Epithelial cell of prostate (primary cell): ENCODE measurements at regions not wholly inside any gene's neighbourhood (a gene's known extent, or its start where the extent isn't known, plus 50 kb on each side); places are given as distances from the start of the nearest gene placed in this dataset.
"Not testable (repeated sequence)": the region's sequence is repeated elsewhere in the genome, so short reads cannot be mapped to it uniquely, and the experiment has no call there.

ENCODE experiments used
- DNase-seq: peaks from one replicate; pipeline ENCODE4 v3.0.0-alpha.2; 2011; ENCODE audit warnings: low read depth, low spot score
- H3K27ac ChIP-seq: fragments of 450-650 bp; 2 replicates; pipeline ENCODE4 v1.5.1; 2017; ENCODE audit warnings: mild to moderate bottlenecking

GRCh38 chr3:22617372-22617771 lies 585.8 kb upstream of the UBE2E2 start:
- no peak overlapping the region for H3K27ac ChIP-seq
- DNase-seq: no peak

GRCh38 chr3:22620498-22620897 lies 582.6 kb upstream of the UBE2E2 start:
- DNase-seq: no peak
- H3K27ac ChIP-seq: no peak overlapping the region

- DNase-seq: no peak
- H3K27ac ChIP-seq: no peak overlapping the region
Measured at GRCh38 chr3:22621205-22621809, 581.8 kb upstream of the UBE2E2 start.

GRCh38 chr3:22627993-22628499 lies 575.1 kb upstream of the UBE2E2 start:
- H3K27ac ChIP-seq: no peak overlapping the region
- no peak for DNase-seq

GRCh38 chr3:22632536-22632935 lies 570.6 kb upstream of the UBE2E2 start:
- DNase-seq: no peak
- no peak overlapping the region for H3K27ac ChIP-seq

GRCh38 chr3:22634433-22634832 lies 568.7 kb upstream of the UBE2E2 start:
- H3K27ac ChIP-seq: no peak overlapping the region
- no peak for DNase-seq

- H3K27ac ChIP-seq: no peak overlapping the region
- DNase-seq: no peak
Measured at GRCh38 chr3:22659651-22660475, 543.3 kb upstream of the UBE2E2 start.

- no peak for DNase-seq
- H3K27ac ChIP-seq: no peak overlapping the region
Measured at GRCh38 chr3:22660606-22661005, 542.5 kb upstream of the UBE2E2 start.

- H3K27ac ChIP-seq: no peak overlapping the region
- DNase-seq: no peak
Measured at GRCh38 chr3:22661121-22661700, 541.9 kb upstream of the UBE2E2 start.

GRCh38 chr3:22665528-22665927 lies 537.6 kb upstream of the UBE2E2 start:
- no peak overlapping the region for H3K27ac ChIP-seq

GRCh38 chr3:22666736-22667135 lies 536.4 kb upstream of the UBE2E2 start:
- H3K27ac ChIP-seq: no peak overlapping the region
- DNase-seq: no peak

More at GRCh38 chr3:22665528-22665927, 537.6 kb upstream of the UBE2E2 start:
- DNase-seq: no peak

- no peak overlapping the region for H3K27ac ChIP-seq
- no peak for DNase-seq
Measured at GRCh38 chr3:22671848-22672247, 531.3 kb upstream of the UBE2E2 start.

GRCh38 chr3:22684739-22685138 lies 518.4 kb upstream of the UBE2E2 start:
- no peak for DNase-seq
- H3K27ac ChIP-seq: no peak overlapping the region

- H3K27ac ChIP-seq: no peak overlapping the region
- no peak for DNase-seq
Measured at GRCh38 chr3:22685597-22685996, 517.5 kb upstream of the UBE2E2 start.

- H3K27ac ChIP-seq: no peak overlapping the region
- no peak for DNase-seq
Measured at GRCh38 chr3:22691407-22691806, 511.7 kb upstream of the UBE2E2 start.

- H3K27ac ChIP-seq: no peak overlapping the region
- no peak for DNase-seq
Measured at GRCh38 chr3:22691856-22692628, 511.1 kb upstream of the UBE2E2 start.

- DNase-seq: no peak
- H3K27ac ChIP-seq: no peak overlapping the region
Measured at GRCh38 chr3:22700876-22701275, 502.3 kb upstream of the UBE2E2 start.

GRCh38 chr3:22704166-22704565 lies 499.0 kb upstream of the UBE2E2 start:
- no peak for DNase-seq
- H3K27ac ChIP-seq: no peak overlapping the region

GRCh38 chr3:22704571-22705354 lies 498.4 kb upstream of the UBE2E2 start:
- no peak overlapping the region for H3K27ac ChIP-seq
- no peak for DNase-seq

- not testable (repeated sequence) for DNase-seq
Measured at GRCh38 chr3:22706922-22707321, 496.2 kb upstream of the UBE2E2 start.

More at GRCh38 chr3:22706922-22707321, 496.2 kb upstream of the UBE2E2 start:
- H3K27ac ChIP-seq: not testable (repeated sequence)
